Mammary epithelial cell (primary cell): ENCODE measurements at regions not wholly inside any gene's neighbourhood (a gene's known extent, or its start where the extent isn't known, plus 50 kb on each side); places are given as distances from the start of the nearest gene placed in this dataset.

ENCODE experiments used
- EZH2 ChIP-seq: IDR thresholded peaks from 2 replicates; pipeline ENCODE4 v1.6.1; 2012; ENCODE audit warnings: low read length, inconsistent platforms, borderline replicate concordance
- TF ChIP-seq, protein P1 (sequence below), 2 donors: IDR thresholded peaks in 1 of 2; conservative IDR thresholded peaks in 1 of 2; 2 replicates each; pipeline ENCODE4 v1.5.1; 2011 to 2012; ENCODE audit warnings: inconsistent platforms in 2 of 2, low read length in 2 of 2, mild to moderate bottlenecking in 2 of 2, control low read depth in 1 of 2, low read depth in 1 of 2; ENCODE audit not compliant: insufficient read depth in 1 of 2; ENCODE audit errors: extremely low read depth in 1 of 2

DNA sequence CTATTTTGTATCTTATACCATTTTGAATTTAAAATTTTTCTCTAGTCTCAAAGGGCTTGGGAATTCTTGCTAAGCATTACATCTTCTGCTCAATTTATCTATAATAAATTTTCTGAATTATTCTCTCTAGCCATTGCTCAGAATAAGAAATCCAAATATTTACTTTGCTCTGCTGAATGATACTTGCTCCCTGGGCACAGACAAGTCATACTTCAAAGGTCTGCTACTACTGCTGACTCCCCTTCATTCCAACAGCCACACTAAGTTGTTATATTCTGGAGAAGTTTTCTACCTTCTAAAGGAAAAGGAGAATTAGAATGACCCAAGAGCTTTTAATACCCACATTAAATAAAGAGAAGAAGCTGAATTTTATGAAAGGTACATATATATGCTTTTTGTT, 460.3 kb upstream of the ZNF717 start:
- TF ChIP-seq, protein P1, sequence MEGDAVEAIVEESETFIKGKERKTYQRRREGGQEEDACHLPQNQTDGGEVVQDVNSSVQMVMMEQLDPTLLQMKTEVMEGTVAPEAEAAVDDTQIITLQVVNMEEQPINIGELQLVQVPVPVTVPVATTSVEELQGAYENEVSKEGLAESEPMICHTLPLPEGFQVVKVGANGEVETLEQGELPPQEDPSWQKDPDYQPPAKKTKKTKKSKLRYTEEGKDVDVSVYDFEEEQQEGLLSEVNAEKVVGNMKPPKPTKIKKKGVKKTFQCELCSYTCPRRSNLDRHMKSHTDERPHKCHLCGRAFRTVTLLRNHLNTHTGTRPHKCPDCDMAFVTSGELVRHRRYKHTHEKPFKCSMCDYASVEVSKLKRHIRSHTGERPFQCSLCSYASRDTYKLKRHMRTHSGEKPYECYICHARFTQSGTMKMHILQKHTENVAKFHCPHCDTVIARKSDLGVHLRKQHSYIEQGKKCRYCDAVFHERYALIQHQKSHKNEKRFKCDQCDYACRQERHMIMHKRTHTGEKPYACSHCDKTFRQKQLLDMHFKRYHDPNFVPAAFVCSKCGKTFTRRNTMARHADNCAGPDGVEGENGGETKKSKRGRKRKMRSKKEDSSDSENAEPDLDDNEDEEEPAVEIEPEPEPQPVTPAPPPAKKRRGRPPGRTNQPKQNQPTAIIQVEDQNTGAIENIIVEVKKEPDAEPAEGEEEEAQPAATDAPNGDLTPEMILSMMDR (conservative IDR thresholded peaks at IDR 0.05 in 1 of 2, IDR thresholded peaks at IDR 0.05 in 1 of 2; ENCODE audit: extremely low read depth in 1 of 2, insufficient read depth in 1 of 2, low read depth in 1 of 2, low read length in 2 of 2), result no peak
- TF ChIP-seq EZH2, result no peak
